ENCODE measurements at regions not wholly inside any gene's neighbourhood (a gene's known extent, or its start where the extent isn't known, plus 50 kb on each side); places are given as distances from the start of the nearest gene placed in this dataset.

GRCh38 chr9:115969096-115969495 is 184.5 kb upstream of the PAPPA start:
- TF ChIP-seq MAX (IDR thresholded peaks at IDR 0.05; ENCODE audit: low read depth) = no peak
- no peak for TF ChIP-seq SMC3 (IDR thresholded peaks at IDR 0.05; ENCODE audit: low read depth, low read length)

Data from SK-N-SH (cell line).